HEK293 (cell line): ENCODE measurements at regions not wholly inside any gene's neighbourhood (a gene's known extent, or its start where the extent isn't known, plus 50 kb on each side); places are given as distances from the start of the nearest gene placed in this dataset.

Experiments used
- CTCF ChIA-PET: fragments of 350-600 bp; formaldehyde crosslinking; extraction: SDS; loops from one replicate; lab custom pipeline; 2021; ENCODE audit warnings: antibody characterized with exemption; lab: Yijun Ruan, JAX
- POLR2A ChIA-PET: fragments of 300-600 bp; formaldehyde crosslinking; extraction: SDS; loops from one replicate; lab custom pipeline; 2020; ENCODE audit warnings: antibody characterized with exemption, inconsistent platforms; lab: Yijun Ruan, JAX
- H3K27ac ChIP-seq: fragments of 200-500 bp; sonication (Bioruptor generic); 2 replicates; pipeline ENCODE4 v1.5.1; 2014; ENCODE audit warnings: low read depth, low read length, control low read depth, inconsistent platforms; ENCODE audit errors: extremely low read depth
- H3K36me3 ChIP-seq, 2 experiments: fragments of 200-500 bp in 1 of 2; sonication (Bioruptor generic) in 1 of 2; 1 replicate in 1 of 2; 2 replicates in 1 of 2; pipeline ENCODE4 v1.5.1; 2014 to 2017; ENCODE audit warnings: inconsistent platforms in 2 of 2, low read length in 2 of 2; ENCODE audit not compliant: control insufficient read depth in 2 of 2, insufficient read depth in 1 of 2
- H3K4me1 ChIP-seq: fragments of 200-500 bp; sonication (Bioruptor generic); 2 replicates; pipeline ENCODE4 v1.5.1; 2014; ENCODE audit warnings: mild to moderate bottlenecking, low read length, inconsistent platforms; ENCODE audit not compliant: control insufficient read depth, insufficient read depth
- H3K4me3 ChIP-seq: 2 replicates; pipeline ENCODE4 v1.5.1; 2011; ENCODE audit warnings: low read depth, mild to moderate bottlenecking, control low read depth, low read length, moderate library complexity
- H3K9me3 ChIP-seq: fragments of 200-500 bp; sonication (Bioruptor generic); 2 replicates; pipeline ENCODE4 v1.5.1; 2014; ENCODE audit warnings: low read depth, low read length, inconsistent platforms; ENCODE audit not compliant: control insufficient read depth, insufficient read depth
- GLI4 ChIP-seq: fragments of 450-650 bp; formaldehyde crosslinking; IDR thresholded peaks from 2 replicates; pipeline ENCODE4 v1.5.1; 2016; ENCODE audit warnings: missing biosample characterization, missing genetic modification characterization
- SETDB1 ChIP-seq: IDR thresholded peaks from one replicate; pipeline ENCODE4 v1.6.1; 2017; ENCODE audit warnings: mild to moderate bottlenecking, low read length, moderate library complexity, mixed read lengths; ENCODE audit not compliant: insufficient read length
- ZIC2 ChIP-seq: fragments of 450-650 bp; formaldehyde crosslinking; IDR thresholded peaks from 2 replicates; pipeline ENCODE4 v1.5.1; 2016; ENCODE audit warnings: missing biosample characterization, missing genetic modification characterization
- ZNF202 ChIP-seq: fragments of 450-650 bp; formaldehyde crosslinking; IDR thresholded peaks from 2 replicates; pipeline ENCODE4 v1.5.1; 2016; ENCODE audit warnings: missing biosample characterization, missing genetic modification characterization, borderline replicate concordance
- ZNF211 ChIP-seq: fragments of 450-650 bp; formaldehyde crosslinking; IDR thresholded peaks from 2 replicates; pipeline ENCODE4 v1.5.1; 2016; ENCODE audit warnings: low read depth, missing biosample characterization, missing genetic modification characterization
- ZNF37A ChIP-seq: fragments of 450-650 bp; IDR thresholded peaks from 2 replicates; pipeline ENCODE4 v1.5.1; 2018; ENCODE audit warnings: missing biosample characterization, missing genetic modification characterization
- ZNF426 ChIP-seq: fragments of 450-650 bp; formaldehyde crosslinking; IDR thresholded peaks from 2 replicates; pipeline ENCODE4 v1.5.1; 2017; ENCODE audit warnings: missing biosample characterization, missing genetic modification characterization, mild to moderate bottlenecking, inconsistent platforms, moderate library complexity
- ZNF514 ChIP-seq: fragments of 450-650 bp; formaldehyde crosslinking; IDR thresholded peaks from 2 replicates; pipeline ENCODE4 v1.5.1; 2016; ENCODE audit warnings: missing biosample characterization, missing genetic modification characterization
- ZNF518A ChIP-seq: fragments of 450-650 bp; formaldehyde crosslinking; conservative IDR thresholded peaks from 2 replicates; pipeline ENCODE4 v1.5.1; 2016; ENCODE audit warnings: low read depth, missing biosample characterization, missing genetic modification characterization
- ZNF548 ChIP-seq: fragments of 450-650 bp; formaldehyde crosslinking; IDR thresholded peaks from 2 replicates; pipeline ENCODE4 v1.5.1; 2016; ENCODE audit warnings: missing biosample characterization, missing genetic modification characterization
- ZNF549 ChIP-seq: fragments of 450-650 bp; IDR thresholded peaks from 2 replicates; pipeline ENCODE4 v1.5.1; 2018; ENCODE audit warnings: missing biosample characterization, missing genetic modification characterization, mild to moderate bottlenecking, inconsistent platforms, moderate library complexity
- ZNF629 ChIP-seq: fragments of 450-650 bp; formaldehyde crosslinking; IDR thresholded peaks from 2 replicates; pipeline ENCODE4 v1.5.1; 2017; ENCODE audit warnings: missing biosample characterization, missing genetic modification characterization
- ZNF639 ChIP-seq: fragments of 450-650 bp; formaldehyde crosslinking; IDR thresholded peaks from 2 replicates; pipeline ENCODE4 v1.5.1; 2016; ENCODE audit warnings: missing biosample characterization, missing genetic modification characterization
- TF ChIP-seq, protein P1 (sequence below): fragments of 450-650 bp; formaldehyde crosslinking; conservative IDR thresholded peaks from 2 replicates; pipeline ENCODE4 v1.5.1; 2016; ENCODE audit warnings: low read depth, missing biosample characterization, missing genetic modification characterization

DNA sequence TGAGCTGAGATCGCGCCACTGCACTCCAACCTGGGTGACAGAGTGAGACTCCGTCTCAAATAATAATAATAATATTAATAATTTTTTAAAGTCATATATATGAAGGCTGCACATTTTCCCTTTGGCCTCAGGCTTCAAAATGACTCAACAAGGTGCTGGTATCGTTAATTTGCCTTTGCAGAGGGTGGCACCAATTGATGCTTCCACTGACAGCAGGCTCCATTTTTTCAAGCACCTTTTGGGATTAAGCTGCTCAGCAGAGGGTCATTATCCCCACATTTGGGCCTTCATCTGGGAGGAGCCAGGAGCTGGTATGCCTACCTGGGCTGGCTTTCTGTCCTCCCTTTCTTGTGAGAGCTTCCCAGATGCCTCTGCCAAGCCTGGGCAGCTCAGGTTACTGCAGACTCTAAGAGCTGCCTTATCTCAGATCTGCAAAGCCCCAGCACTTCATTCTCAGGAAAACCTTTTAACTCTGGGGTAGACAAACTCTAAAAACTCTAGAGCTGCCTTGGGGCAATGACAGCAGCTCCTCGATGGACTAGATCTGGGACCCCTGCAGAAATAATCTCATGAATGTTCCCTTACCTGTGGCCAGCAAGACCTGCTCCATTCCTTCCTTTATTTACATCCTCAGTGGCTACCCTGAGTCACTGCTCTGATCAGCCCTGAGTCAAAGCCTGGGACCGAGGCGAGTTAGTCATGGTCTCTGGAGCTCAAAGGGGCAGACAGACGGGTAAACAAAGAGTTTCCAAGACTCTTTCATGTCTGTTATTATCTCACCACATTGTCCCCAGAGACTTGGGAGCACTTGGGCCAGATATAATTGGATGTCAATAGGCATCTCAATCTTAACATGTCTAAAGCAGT lies 80.0 kb upstream of the EYA2 start (continued):
- TF ChIP-seq ZNF639 (tag by site-specific recombination) (no peak), ZNF629 (peak; percentile 70), ZNF426 (tag by site-specific recombination) (no peak), ZNF548 (tag by site-specific recombination) (no peak), ZNF549 (tag by site-specific recombination) (no peak), ZIC2 (tag by site-specific recombination) (no peak), GLI4 (tag by site-specific recombination) (no peak), ZNF202 (no peak), ZNF518A (tag by site-specific recombination) (no peak)
- TF ChIP-seq, protein P1, sequence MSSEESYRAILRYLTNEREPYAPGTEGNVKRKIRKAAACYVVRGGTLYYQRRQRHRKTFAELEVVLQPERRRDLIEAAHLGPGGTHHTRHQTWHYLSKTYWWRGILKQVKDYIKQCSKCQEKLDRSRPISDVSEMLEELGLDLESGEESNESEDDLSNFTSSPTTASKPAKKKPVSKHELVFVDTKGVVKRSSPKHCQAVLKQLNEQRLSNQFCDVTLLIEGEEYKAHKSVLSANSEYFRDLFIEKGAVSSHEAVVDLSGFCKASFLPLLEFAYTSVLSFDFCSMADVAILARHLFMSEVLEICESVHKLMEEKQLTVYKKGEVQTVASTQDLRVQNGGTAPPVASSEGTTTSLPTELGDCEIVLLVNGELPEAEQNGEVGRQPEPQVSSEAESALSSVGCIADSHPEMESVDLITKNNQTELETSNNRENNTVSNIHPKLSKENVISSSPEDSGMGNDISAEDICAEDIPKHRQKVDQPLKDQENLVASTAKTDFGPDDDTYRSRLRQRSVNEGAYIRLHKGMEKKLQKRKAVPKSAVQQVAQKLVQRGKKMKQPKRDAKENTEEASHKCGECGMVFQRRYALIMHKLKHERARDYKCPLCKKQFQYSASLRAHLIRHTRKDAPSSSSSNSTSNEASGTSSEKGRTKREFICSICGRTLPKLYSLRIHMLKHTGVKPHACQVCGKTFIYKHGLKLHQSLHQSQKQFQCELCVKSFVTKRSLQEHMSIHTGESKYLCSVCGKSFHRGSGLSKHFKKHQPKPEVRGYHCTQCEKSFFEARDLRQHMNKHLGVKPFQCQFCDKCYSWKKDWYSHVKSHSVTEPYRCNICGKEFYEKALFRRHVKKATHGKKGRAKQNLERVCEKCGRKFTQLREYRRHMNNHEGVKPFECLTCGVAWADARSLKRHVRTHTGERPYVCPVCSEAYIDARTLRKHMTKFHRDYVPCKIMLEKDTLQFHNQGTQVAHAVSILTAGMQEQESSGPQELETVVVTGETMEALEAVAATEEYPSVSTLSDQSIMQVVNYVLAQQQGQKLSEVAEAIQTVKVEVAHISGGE (tag by site-specific recombination): no peak

DNA sequence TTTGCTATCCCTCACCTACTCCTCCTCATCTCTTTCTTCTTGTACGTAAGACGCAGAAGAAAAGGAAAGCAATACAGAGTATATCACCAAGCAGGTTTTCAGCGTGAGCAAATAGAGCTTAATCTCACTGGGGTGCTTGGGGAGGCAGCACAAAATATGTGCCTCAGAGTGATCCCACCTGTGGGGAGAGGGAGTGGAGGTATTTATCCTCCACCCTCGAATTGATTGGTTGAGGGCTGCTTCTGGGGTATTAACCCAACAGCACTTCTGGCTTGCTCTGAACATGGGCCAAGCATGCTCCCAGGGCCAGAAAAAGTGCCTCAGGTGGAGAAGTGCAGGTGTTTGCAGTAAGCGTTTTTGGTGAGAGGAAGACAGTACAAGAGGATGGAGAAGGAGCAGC lies 78.5 kb upstream of the EYA2 start:
- no peaks in the 10 kb centered on the region for H3K4me1 ChIP-seq
- no peaks in the 10 kb centered on the region for H3K36me3 ChIP-seq
- POLR2A ChIA-PET: no interaction called here
- H3K9me3 ChIP-seq: no peaks in the 10 kb centered on the region
- CTCF ChIA-PET: interaction anchor here (0.7 to 0.9 kb wide), 2 partner anchors 11 to 13 kb away, joined by 3 read pairs; no protein-coding TSS in a partner anchor
- H3K4me3 ChIP-seq: no peak overlapping the region
- TF ChIP-seq ZNF37A (tag by site-specific recombination) (peak; percentile 98), ZNF514 (tag by site-specific recombination) (no peak), ZNF211 (tag by site-specific recombination) (no peak), SETDB1 (peak; percentile 20)
- H3K27ac ChIP-seq: no peak overlapping the region
